ENCODE measurements at regions not wholly inside any gene's neighbourhood (a gene's known extent, or its start where the extent isn't known, plus 50 kb on each side); places are given as distances from the start of the nearest gene placed in this dataset.

- intact Hi-C loops (cut with DNase I): loop anchor here (2.0 kb wide), 1 partner anchor 130 kb away; no protein-coding TSS in a partner anchor
- H3K4me1 ChIP-seq (replicated peaks): no peaks in the 10 kb centered on the region
- no peak for DNase-seq (ENCODE audit: low spot score)
- no peaks in the 10 kb centered on the region for H3K27me3 ChIP-seq (replicated peaks; ENCODE audit: insufficient read depth)
- no peak overlapping the region for H3K4me3 ChIP-seq
- 90% methylated on average over 7 of the region's 7 CpGs for WGBS
- H3K36me3 ChIP-seq: no peaks in the 10 kb centered on the region
- no peak overlapping the region for H3K27ac ChIP-seq
- H3K9me3 ChIP-seq: no peaks in the 10 kb centered on the region
- TF ChIP-seq POLR2AphosphoS5 (IDR thresholded peaks at IDR 0.05): no peak
- no peak for TF ChIP-seq POLR2A (IDR thresholded peaks at IDR 0.05)
- TF ChIP-seq CTCF (IDR thresholded peaks at IDR 0.05): no peak
These were observed 59.3 kb downstream of the TMEM235 start for GRCh38 chr17:78290721-78291120.
